ENCODE measurements at regions not wholly inside any gene's neighbourhood (a gene's known extent, or its start where the extent isn't known, plus 50 kb on each side); places are given as distances from the start of the nearest gene placed in this dataset.

GRCh38 chr4:27717431-27717755 lies 856.8 kb downstream of the STIM2 start (continued):
- TF ChIP-seq EZH2 (IDR thresholded peaks at IDR 0.05; ENCODE audit: low read depth, unreplicated experiment): no peak
- TF ChIP-seq, protein P1, sequence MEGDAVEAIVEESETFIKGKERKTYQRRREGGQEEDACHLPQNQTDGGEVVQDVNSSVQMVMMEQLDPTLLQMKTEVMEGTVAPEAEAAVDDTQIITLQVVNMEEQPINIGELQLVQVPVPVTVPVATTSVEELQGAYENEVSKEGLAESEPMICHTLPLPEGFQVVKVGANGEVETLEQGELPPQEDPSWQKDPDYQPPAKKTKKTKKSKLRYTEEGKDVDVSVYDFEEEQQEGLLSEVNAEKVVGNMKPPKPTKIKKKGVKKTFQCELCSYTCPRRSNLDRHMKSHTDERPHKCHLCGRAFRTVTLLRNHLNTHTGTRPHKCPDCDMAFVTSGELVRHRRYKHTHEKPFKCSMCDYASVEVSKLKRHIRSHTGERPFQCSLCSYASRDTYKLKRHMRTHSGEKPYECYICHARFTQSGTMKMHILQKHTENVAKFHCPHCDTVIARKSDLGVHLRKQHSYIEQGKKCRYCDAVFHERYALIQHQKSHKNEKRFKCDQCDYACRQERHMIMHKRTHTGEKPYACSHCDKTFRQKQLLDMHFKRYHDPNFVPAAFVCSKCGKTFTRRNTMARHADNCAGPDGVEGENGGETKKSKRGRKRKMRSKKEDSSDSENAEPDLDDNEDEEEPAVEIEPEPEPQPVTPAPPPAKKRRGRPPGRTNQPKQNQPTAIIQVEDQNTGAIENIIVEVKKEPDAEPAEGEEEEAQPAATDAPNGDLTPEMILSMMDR (conservative IDR thresholded peaks at IDR 0.05; ENCODE audit: low read depth in 2 of 2): no peak
- TF ChIP-seq REST (IDR thresholded peaks at IDR 0.05; ENCODE audit: unreplicated experiment): no peak
- no peak for TF ChIP-seq EZH2phosphoT487 (IDR thresholded peaks at IDR 0.05; ENCODE audit: unreplicated experiment)
- no peak for TF ChIP-seq JUNB (IDR thresholded peaks at IDR 0.05; ENCODE audit: unreplicated experiment)

- no peak overlapping the region for H2AFZ ChIP-seq
- H3K36me3 ChIP-seq (ENCODE audit: insufficient read depth): no peaks in the 10 kb centered on the region
- no peak overlapping the region for H3K4me3 ChIP-seq
- Mint-ChIP-seq H3K27ac (no peak overlapping the region), H3K4me1 (0 out of 3 replicates have a peak, but pooled peaks cover 5% of the 10 kb centered on the region), H3K9me3 (no peaks in the 10 kb centered on the region; the same call in 2 of the 3 replicates), H3K36me3 (ENCODE audit: low read depth) (no peaks in the 10 kb centered on the region), H3K4me3 (no peak overlapping the region), H3K27me3 (ENCODE audit: insufficient read depth, low read depth, poor library complexity) (no peaks in the 10 kb centered on the region)
- ATAC-seq: no peak
- 0 out of 2 replicates have a peak, but pooled peaks cover 3% of the 10 kb centered on the region for H3K9me2 ChIP-seq (ENCODE audit: insufficient read depth)
- no peak for DNase-seq (ENCODE audit: low spot score)
- H3K27me3 ChIP-seq (ENCODE audit: insufficient read depth): no peaks in the 10 kb centered on the region
- H3F3A ChIP-seq (replicated peaks; ENCODE audit: low read depth): no peaks in the 10 kb centered on the region
- H3K79me2 ChIP-seq (replicated peaks; ENCODE audit: insufficient read depth): no peaks in the 10 kb centered on the region
- H3K4me1 ChIP-seq (ENCODE audit: insufficient read depth): no peaks in the 10 kb centered on the region
- no peak overlapping the region for H3K4me2 ChIP-seq
- H3K27ac ChIP-seq (ENCODE audit: low read depth): no peak overlapping the region
- no peaks in the 10 kb centered on the region for H4K20me1 ChIP-seq (replicated peaks; ENCODE audit: insufficient read depth)
- TF ChIP-seq STAT1 (IDR thresholded peaks at IDR 0.05; ENCODE audit: unreplicated experiment): no peak
- no peak for TF ChIP-seq POLR2AphosphoS5 (IDR thresholded peaks at IDR 0.05; ENCODE audit: low read depth)
- no peak for TF ChIP-seq ETS1 (IDR thresholded peaks at IDR 0.05)
- TF ChIP-seq, protein P1 (conservative IDR thresholded peaks at IDR 0.05; ENCODE audit: low read depth in 2 of 2): no peak
- TF ChIP-seq CREB1 (CRISPR knock-in tag; IDR thresholded peaks at IDR 0.05; ENCODE audit: low read depth): no peak
- TF ChIP-seq EZH2 (IDR thresholded peaks at IDR 0.05; ENCODE audit: low read depth, unreplicated experiment): no peak
- TF ChIP-seq ZNF331 (CRISPR knock-in tag; IDR thresholded peaks at IDR 0.05; ENCODE audit: low read depth): no peak
- no peak for TF ChIP-seq EZH2phosphoT487 (IDR thresholded peaks at IDR 0.05; ENCODE audit: unreplicated experiment)
- TF ChIP-seq REST (IDR thresholded peaks at IDR 0.05; ENCODE audit: unreplicated experiment): no peak
- TF ChIP-seq ZNF114 (CRISPR knock-in tag; IDR thresholded peaks at IDR 0.05): no peak
- TF ChIP-seq NANOG (IDR thresholded peaks at IDR 0.05; ENCODE audit: borderline replicate concordance): no peak
- TF ChIP-seq JUNB (IDR thresholded peaks at IDR 0.05; ENCODE audit: unreplicated experiment): no peak
These were observed 859.5 kb downstream of the STIM2 start for GRCh38 chr4:27720010-27720766.
